Large intestine (tissue), 3 donors: ENCODE measurements at regions not wholly inside any gene's neighbourhood (a gene's known extent, or its start where the extent isn't known, plus 50 kb on each side); places are given as distances from the start of the nearest gene placed in this dataset.

ENCODE experiments used
- DNase-seq, 2 donors: peaks; one replicate each; pipeline versions ENCODE4 v3.0.0 to v3.0.0-alpha.2; 2013
- H3K27ac ChIP-seq: one replicate; pipeline ENCODE4 v1.5.1; 2013; ENCODE audit warnings: low read length
- H3K27me3 ChIP-seq: 2 replicates; pipeline ENCODE4 v1.6.1; 2013; ENCODE audit warnings: low read length; ENCODE audit not compliant: control insufficient read depth, insufficient read depth
- H3K36me3 ChIP-seq: 2 replicates; pipeline ENCODE4 v1.6.1; 2013; ENCODE audit warnings: low read length; ENCODE audit not compliant: control insufficient read depth, insufficient read depth
- H3K4me1 ChIP-seq: one replicate; pipeline ENCODE4 v1.6.1; 2013; ENCODE audit warnings: low read length; ENCODE audit not compliant: control insufficient read depth, insufficient read depth
- H3K4me3 ChIP-seq: one replicate; pipeline ENCODE4 v1.5.1; 2013; ENCODE audit warnings: low read length
- H3K9me3 ChIP-seq: one replicate; pipeline ENCODE4 v1.6.1; 2013; ENCODE audit warnings: mild to moderate bottlenecking, low read depth, low read length, moderate library complexity; ENCODE audit not compliant: control insufficient read depth
- WGBS: methylation state at CpG from one replicate; pipeline ENCODE4 v1.1.5; 2013; ENCODE audit warnings: low lambda C conversion rate; ENCODE audit not compliant: insufficient coverage; 5-methylcytosine and 5-hydroxymethylcytosine counted together

- Histone ChIP-seq H3K27me3 (no peaks in the 10 kb centered on the region), H3K9me3 (no peaks in the 10 kb centered on the region), H3K4me1 (no peaks in the 10 kb centered on the region), H3K4me3 (no peak overlapping the region), H3K36me3 (no peaks in the 10 kb centered on the region), H3K27ac (no peak overlapping the region)
- 80% methylated on average over 1 of the region's 3 CpGs for WGBS
- no peak for DNase-seq
These were observed 316.0 kb downstream of the FGFR2 start for GRCh38 chr10:121282264-121282663.

DNA sequence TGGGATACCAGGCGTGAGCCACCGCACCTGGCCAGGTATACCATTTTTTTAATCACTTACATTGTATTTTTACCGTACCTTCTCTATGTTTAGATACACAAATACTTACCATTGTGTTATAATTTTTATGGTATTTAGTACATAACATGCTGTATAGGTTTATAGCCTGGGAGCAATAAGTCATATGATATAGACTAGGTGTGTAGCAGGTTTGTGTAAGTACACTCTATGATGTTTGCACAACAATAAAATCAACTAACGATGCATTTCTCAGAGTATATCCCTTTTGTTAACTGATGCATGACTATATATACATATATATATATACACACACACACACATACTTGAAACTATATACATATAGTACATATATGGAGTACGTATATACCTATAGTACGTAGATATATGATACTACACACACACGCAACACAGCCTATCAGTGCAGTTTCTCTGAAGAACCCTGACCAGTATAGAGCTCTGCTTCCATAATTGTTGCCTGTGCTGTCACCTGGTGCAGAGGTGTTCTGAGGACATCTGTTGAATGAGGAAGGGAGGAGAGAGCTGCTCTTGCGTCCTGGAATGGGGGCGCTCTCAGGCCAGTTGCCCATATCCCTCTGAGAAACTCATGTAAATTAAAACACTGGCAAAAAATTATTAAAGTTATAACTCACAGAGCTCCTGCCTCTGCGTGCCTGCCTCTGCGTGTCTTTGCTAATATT lies 315.3 kb downstream of the FGFR2 start:
- H3K27ac ChIP-seq = no peak overlapping the region

GRCh38 chr10:121284936-121285335 lies 313.3 kb downstream of the FGFR2 start:
- Histone ChIP-seq H3K27ac (no peak overlapping the region), H3K4me3 (no peak overlapping the region), H3K36me3 (no peaks in the 10 kb centered on the region), H3K27me3 (no peaks in the 10 kb centered on the region), H3K4me1 (peaks cover 9% of the 10 kb centered on the region), H3K9me3 (no peaks in the 10 kb centered on the region)
- WGBS = no CpG with 5 or more reads among the region's 4 CpGs
- DNase-seq = no peak

More for the DNA sequence above, 315.3 kb downstream of the FGFR2 start:
- Histone ChIP-seq H3K4me1 (peaks cover 2% of the 10 kb centered on the region), H3K36me3 (no peaks in the 10 kb centered on the region), H3K9me3 (no peaks in the 10 kb centered on the region), H3K4me3 (no peak overlapping the region), H3K27me3 (no peaks in the 10 kb centered on the region)
- WGBS = 100% methylated on average over 2 of the region's 11 CpGs
- no peak for DNase-seq

DNA sequence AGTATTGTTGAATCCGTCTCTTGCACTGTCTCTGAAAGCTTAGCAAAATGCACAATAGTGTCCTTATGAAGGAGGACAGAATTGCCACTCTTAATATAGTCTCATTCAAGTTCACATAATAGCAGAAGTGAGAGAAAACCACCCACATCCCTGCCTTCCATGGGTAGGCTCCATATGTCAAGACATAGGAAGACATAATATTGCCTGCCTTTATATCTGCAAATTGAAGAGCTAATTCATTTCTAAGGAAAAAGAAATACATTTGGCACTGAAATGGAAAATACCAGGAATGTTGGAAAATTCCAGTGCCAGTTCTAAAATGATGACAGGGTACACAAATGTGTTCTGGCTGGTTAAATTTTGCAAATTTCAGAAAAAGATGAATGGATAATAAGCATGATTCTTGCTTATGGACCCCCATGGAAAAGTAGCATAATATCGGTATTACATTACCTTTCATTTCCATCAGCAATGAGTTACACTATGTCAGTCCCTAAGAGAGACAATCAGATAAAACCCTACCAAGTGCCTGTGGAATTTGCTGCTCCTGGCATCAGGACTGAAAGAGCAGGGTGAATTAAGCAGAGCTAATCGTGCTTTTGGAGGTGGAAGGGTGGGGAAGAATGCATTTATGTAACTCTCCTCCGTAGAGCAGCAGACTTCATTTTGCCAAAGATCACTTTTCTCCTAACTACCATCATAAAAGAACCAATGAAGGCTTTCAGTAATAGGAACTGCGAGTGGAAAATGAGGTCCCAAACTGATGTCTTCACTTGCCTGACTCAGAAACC lies 312.6 kb downstream of the FGFR2 start:
- Histone ChIP-seq H3K9me3 (no peaks in the 10 kb centered on the region), H3K27me3 (no peaks in the 10 kb centered on the region), H3K36me3 (no peaks in the 10 kb centered on the region), H3K4me3 (no peak overlapping the region), H3K27ac (no peak overlapping the region), H3K4me1 (peaks cover 9% of the 10 kb centered on the region)
- 100% methylated on average over 1 of the region's 5 CpGs for WGBS
- DNase-seq = no peak

- DNase-seq = no peak
- Histone ChIP-seq H3K27me3 (no peaks in the 10 kb centered on the region), H3K27ac (no peak overlapping the region), H3K36me3 (no peaks in the 10 kb centered on the region), H3K9me3 (no peaks in the 10 kb centered on the region), H3K4me1 (peaks cover 9% of the 10 kb centered on the region), H3K4me3 (no peak overlapping the region)
- WGBS = no CpG with 5 or more reads among the region's 1 CpG
These were observed 310.2 kb downstream of the FGFR2 start for GRCh38 chr10:121288011-121288410.

DNA sequence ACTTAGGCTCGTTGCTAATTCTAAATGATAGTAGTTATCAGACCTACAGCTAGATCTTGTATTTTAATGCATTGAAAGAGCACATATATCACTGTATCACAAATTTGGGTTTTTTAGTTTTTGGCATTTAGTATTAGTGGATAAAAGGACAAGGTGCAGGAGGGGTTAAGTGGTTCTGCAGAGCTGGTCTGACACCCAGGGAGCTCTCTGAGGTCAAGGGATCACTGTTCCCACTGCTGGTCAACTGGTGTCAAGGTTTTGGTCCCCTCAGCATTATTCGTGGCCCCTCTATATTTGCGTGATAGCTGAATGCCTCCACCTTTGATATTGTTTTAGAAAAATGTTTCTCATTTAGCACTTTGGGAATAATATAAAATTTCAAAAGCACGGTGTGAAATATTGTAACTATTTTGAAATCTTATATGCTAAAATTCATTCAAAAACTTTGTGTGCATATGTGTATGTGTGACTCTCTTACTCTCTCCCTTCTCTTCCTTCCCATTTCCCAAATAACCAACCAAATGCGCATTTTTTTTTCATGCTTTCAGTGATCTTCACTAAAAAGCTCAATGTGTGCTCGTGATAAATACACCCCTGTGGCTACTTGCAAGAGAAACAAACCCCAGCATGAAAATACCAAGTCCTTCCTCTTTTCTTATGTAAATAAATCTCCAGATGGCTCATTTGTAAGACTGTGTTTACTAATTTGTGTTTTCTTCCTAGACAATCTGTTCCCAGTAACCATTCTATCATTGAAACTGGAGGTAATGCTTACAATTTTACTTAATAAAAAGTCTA lies 309.2 kb downstream of the FGFR2 start:
- no peak for DNase-seq
- Histone ChIP-seq H3K9me3 (no peaks in the 10 kb centered on the region), H3K27ac (no peak overlapping the region), H3K4me3 (no peak overlapping the region), H3K36me3 (no peaks in the 10 kb centered on the region), H3K4me1 (peaks cover 9% of the 10 kb centered on the region), H3K27me3 (no peaks in the 10 kb centered on the region)
- WGBS = 94% methylated on average over 2 of the region's 6 CpGs

DNA sequence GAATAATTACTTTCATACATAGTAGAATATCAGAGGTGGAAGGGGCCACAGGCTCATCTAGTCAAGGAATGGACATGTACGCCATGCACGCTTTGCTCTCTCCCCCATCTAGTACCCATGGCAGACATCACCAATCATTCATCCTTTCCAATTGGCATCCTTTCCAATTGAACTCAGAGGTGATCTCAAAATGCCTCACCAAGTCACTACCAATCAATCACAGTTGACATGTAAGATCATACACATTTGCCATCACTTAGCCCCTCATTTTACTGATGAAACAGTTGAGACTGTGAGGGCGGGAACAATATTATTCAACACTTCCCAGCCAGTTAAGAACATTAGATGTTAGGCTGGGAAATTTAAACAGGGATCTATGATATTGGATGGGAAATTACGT lies 308.4 kb downstream of the FGFR2 start:
- H3K27me3 ChIP-seq = no peaks in the 10 kb centered on the region
- no peaks in the 10 kb centered on the region for H3K9me3 ChIP-seq
- DNase-seq = no peak
- no peak overlapping the region for H3K4me3 ChIP-seq
- peaks cover 9% of the 10 kb centered on the region for H3K4me1 ChIP-seq
- no peaks in the 10 kb centered on the region for H3K36me3 ChIP-seq
- no peak overlapping the region for H3K27ac ChIP-seq
- WGBS = 83% methylated on average over 1 of the region's 4 CpGs

- Histone ChIP-seq H3K4me3 (no peak overlapping the region), H3K27ac (no peak overlapping the region), H3K9me3 (no peaks in the 10 kb centered on the region), H3K36me3 (no peaks in the 10 kb centered on the region), H3K4me1 (peaks cover 16% of the 10 kb centered on the region), H3K27me3 (no peaks in the 10 kb centered on the region)
- WGBS = 100% methylated on average over 1 of the region's 4 CpGs
- DNase-seq = no peak
These were observed 307.6 kb downstream of the FGFR2 start for GRCh38 chr10:121290674-121291073.

DNA sequence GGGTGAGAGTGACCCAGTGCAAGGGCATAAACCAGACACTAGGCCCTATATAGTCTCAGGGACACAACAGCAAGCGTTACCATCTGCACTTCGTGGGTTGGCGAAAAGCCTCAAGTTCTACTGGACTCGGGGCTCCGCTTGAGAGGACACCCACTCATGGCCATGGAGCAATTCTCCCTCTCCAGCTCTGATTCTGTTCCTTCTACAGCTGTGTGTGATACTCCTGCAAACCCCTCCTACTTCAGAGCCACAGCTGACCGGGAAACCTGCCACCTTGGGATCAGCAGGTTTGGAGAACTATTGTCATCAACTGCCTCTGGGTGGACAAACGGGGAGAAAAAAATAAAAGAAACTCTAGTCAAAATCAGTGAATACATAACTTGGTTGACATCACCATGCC lies 306.9 kb downstream of the FGFR2 start:
- no peaks in the 10 kb centered on the region for H3K36me3 ChIP-seq
- no CpG with 5 or more reads among the region's 7 CpGs for WGBS
- H3K4me3 ChIP-seq = no peak overlapping the region
- peaks cover 18% of the 10 kb centered on the region for H3K4me1 ChIP-seq
- H3K27ac ChIP-seq = no peak overlapping the region
- no peaks in the 10 kb centered on the region for H3K9me3 ChIP-seq
- no peak for DNase-seq
- no peaks in the 10 kb centered on the region for H3K27me3 ChIP-seq

DNA sequence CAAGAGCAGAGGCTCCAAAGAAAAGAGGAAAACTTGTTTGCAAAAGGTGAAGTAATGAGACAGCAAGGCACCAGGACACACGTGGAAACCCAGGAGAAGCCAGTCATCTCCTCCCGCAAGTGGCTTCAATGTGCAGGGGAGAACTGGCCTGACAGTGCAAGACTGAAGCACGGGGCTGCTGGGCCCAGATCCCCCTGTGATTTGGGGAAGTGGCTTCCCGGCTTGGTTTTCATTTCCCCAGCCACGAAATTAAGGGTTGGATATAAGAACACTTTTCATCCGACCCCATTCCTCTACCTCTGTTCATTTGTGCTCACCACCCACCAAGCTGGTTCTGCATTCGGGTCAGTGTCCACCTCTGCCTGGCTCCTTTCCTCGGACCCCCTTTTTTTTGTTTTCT lies 306.4 kb downstream of the FGFR2 start:
- 100% methylated on average over 1 of the region's 8 CpGs for WGBS
- no peak for DNase-seq

More for the DNA sequence above, 306.4 kb downstream of the FGFR2 start:
- no peaks in the 10 kb centered on the region for H3K36me3 ChIP-seq
- H3K27me3 ChIP-seq = no peaks in the 10 kb centered on the region
- H3K4me3 ChIP-seq = no peak overlapping the region
- no peaks in the 10 kb centered on the region for H3K9me3 ChIP-seq
- H3K4me1 ChIP-seq = peaks cover 18% of the 10 kb centered on the region
- no peak overlapping the region for H3K27ac ChIP-seq
